ENCODE measurements at regions not wholly inside any gene's neighbourhood (a gene's known extent, or its start where the extent isn't known, plus 50 kb on each side); places are given as distances from the start of the nearest gene placed in this dataset.

DNA sequence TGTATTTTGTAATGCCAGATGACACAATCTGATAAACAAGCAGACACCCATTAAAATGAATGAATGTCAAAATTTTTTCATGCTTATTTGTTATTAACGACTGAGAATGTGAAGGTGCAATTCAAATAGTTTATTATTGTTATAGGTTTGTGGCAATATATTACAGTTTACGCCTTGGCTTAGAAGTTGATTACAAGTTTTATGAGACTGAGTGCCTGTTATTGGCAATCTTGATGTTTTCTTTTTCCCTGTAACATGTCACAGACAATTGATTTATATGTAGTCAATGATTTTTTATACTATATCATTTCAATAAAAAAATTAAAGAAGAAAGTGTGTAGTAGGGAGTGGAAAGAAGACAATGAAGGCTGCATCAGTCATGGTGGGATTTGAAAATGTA lies 144.1 kb upstream of the EEF1E1 start:
- H3K36me3 ChIP-seq (ENCODE audit: control insufficient read depth in 2 of 2, insufficient read depth in 2 of 2, low read length in 1 of 2) = no peaks in the 10 kb centered on the region
- no peak overlapping the region for H3K4me3 ChIP-seq (ENCODE audit: low read depth in 1 of 2, low read length in 2 of 2)
- no peaks in the 10 kb centered on the region for H3K27me3 ChIP-seq (ENCODE audit: control insufficient read depth in 1 of 2, insufficient read depth in 2 of 2, low read length in 2 of 2)
- no peaks in the 10 kb centered on the region for H3K9me3 ChIP-seq (ENCODE audit: control insufficient read depth in 2 of 2, insufficient read depth in 1 of 2, low read depth in 1 of 2, low read length in 1 of 2)
- H3K27ac ChIP-seq (ENCODE audit: low read depth in 2 of 2, low read length in 1 of 2) = no peak overlapping the region
- H3K4me1 ChIP-seq (ENCODE audit: control insufficient read depth in 2 of 2, insufficient read depth in 2 of 2, low read length in 1 of 2) = no peaks in the 10 kb centered on the region
- WGBS, 2 donors = 66 to 72% methylated on average over 2 of the region's 2 CpGs

DNA sequence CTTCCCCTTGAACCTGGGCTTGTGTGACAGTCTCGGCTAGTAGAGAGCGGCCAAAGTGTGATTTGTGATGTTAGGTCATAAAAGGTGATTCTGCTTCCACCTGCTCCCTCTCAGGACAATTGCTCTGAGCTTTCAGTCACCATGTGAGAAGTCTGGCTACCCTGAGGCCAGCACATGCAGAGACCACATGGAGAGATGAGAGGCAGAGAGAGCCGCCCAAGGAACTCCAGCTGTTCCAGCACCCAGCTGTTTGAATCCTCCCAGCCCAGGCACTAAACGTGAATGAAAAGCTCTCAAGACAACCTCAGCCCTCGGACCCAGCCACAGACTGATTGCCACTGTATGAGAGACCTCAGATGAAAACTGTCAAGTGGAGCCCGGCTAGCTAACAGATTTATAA lies 143.4 kb upstream of the EEF1E1 start:
- 50 to 51% methylated on average over 6 of the region's 6 CpGs for WGBS, 2 donors
- H3K27ac ChIP-seq (ENCODE audit: low read depth in 2 of 2, low read length in 1 of 2) = no peak overlapping the region
- H3K4me1 ChIP-seq (ENCODE audit: control insufficient read depth in 2 of 2, insufficient read depth in 2 of 2, low read length in 1 of 2) = no peaks in the 10 kb centered on the region
- no peaks in the 10 kb centered on the region for H3K36me3 ChIP-seq (ENCODE audit: control insufficient read depth in 2 of 2, insufficient read depth in 2 of 2, low read length in 1 of 2)
- H3K4me3 ChIP-seq (ENCODE audit: low read depth in 1 of 2, low read length in 2 of 2) = no peak overlapping the region
- no peaks in the 10 kb centered on the region for H3K9me3 ChIP-seq (ENCODE audit: control insufficient read depth in 2 of 2, insufficient read depth in 1 of 2, low read depth in 1 of 2, low read length in 1 of 2)
- H3K27me3 ChIP-seq (ENCODE audit: control insufficient read depth in 1 of 2, insufficient read depth in 2 of 2, low read length in 2 of 2) = no peaks in the 10 kb centered on the region

DNA sequence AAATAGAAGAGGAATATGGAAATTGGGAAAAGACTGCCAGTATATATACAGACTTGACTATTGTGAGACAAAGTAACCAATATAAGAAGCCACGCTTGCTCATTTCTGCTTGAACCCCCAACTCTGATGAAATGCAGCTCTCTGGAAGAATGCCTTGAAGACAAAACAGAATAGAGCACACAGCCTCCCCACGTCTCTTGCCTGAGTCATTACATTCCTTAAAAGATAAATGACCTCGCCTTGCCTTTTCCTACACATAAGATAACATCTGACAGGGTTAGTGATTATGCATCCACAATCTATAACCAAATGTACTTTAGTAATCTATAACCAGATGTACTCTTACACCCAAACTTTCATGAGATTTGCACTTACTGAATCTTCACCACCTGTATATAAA lies 141.1 kb upstream of the EEF1E1 start:
- H3K27me3 ChIP-seq (ENCODE audit: control insufficient read depth in 1 of 2, insufficient read depth in 2 of 2, low read length in 2 of 2) = no peaks in the 10 kb centered on the region
- H3K27ac ChIP-seq (ENCODE audit: low read depth in 2 of 2, low read length in 1 of 2) = no peak overlapping the region
- no peak overlapping the region for H3K4me3 ChIP-seq (ENCODE audit: low read depth in 1 of 2, low read length in 2 of 2)
- 48 to 61% methylated on average over 3 of the region's 3 CpGs for WGBS, 2 donors
- H3K36me3 ChIP-seq (ENCODE audit: control insufficient read depth in 2 of 2, insufficient read depth in 2 of 2, low read length in 1 of 2) = no peaks in the 10 kb centered on the region
- no peaks in the 10 kb centered on the region for H3K4me1 ChIP-seq (ENCODE audit: control insufficient read depth in 2 of 2, insufficient read depth in 2 of 2, low read length in 1 of 2)
- H3K9me3 ChIP-seq (ENCODE audit: control insufficient read depth in 2 of 2, insufficient read depth in 1 of 2, low read depth in 1 of 2, low read length in 1 of 2) = no peaks in the 10 kb centered on the region

DNA sequence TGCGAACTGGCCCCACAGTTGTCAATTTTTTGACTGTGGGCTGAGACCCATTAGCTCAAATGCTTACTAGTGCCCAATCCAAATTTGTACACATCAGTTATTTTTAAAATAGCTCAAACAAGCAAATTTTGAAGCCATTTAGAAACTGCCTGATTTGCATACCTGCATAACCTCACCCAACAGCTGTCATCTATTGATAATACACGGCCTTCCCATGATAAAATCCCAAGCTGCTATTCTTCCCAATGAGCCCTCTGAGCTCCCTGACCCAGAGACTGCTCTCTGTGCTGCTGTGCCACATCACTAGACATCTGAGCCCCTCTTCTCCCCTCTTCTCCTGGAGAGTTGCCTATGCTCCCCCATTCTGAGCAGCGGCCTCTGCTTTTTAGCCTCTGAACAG lies 140.5 kb upstream of the EEF1E1 start:
- WGBS, 2 donors = 76 to 84% methylated on average over 3 of the region's 3 CpGs
- no peaks in the 10 kb centered on the region for H3K36me3 ChIP-seq (ENCODE audit: control insufficient read depth in 2 of 2, insufficient read depth in 2 of 2, low read length in 1 of 2)

GRCh38 chr6:8240301-8240700 lies 138.0 kb upstream of the EEF1E1 start:
- Histone ChIP-seq H3K27me3 (ENCODE audit: control insufficient read depth in 1 of 2, insufficient read depth in 2 of 2, low read length in 2 of 2) (no peaks in the 10 kb centered on the region), H3K9me3 (ENCODE audit: control insufficient read depth in 2 of 2, insufficient read depth in 1 of 2, low read depth in 1 of 2, low read length in 1 of 2) (no peaks in the 10 kb centered on the region), H3K27ac (ENCODE audit: low read depth in 2 of 2, low read length in 1 of 2) (no peak overlapping the region), H3K4me1 (ENCODE audit: control insufficient read depth in 2 of 2, insufficient read depth in 2 of 2, low read length in 1 of 2) (no peaks in the 10 kb centered on the region), H3K4me3 (ENCODE audit: low read depth in 1 of 2, low read length in 2 of 2) (no peak overlapping the region), H3K36me3 (ENCODE audit: control insufficient read depth in 2 of 2, insufficient read depth in 2 of 2, low read length in 1 of 2) (no peaks in the 10 kb centered on the region)
- WGBS, 2 donors = 81 to 87% methylated on average over 7 of the region's 7 CpGs

More for the DNA sequence above, 140.5 kb upstream of the EEF1E1 start:
- Histone ChIP-seq H3K9me3 (ENCODE audit: control insufficient read depth in 2 of 2, insufficient read depth in 1 of 2, low read depth in 1 of 2, low read length in 1 of 2) (no peaks in the 10 kb centered on the region), H3K4me1 (ENCODE audit: control insufficient read depth in 2 of 2, insufficient read depth in 2 of 2, low read length in 1 of 2) (no peaks in the 10 kb centered on the region), H3K27me3 (ENCODE audit: control insufficient read depth in 1 of 2, insufficient read depth in 2 of 2, low read length in 2 of 2) (no peaks in the 10 kb centered on the region), H3K27ac (ENCODE audit: low read depth in 2 of 2, low read length in 1 of 2) (no peak overlapping the region), H3K4me3 (ENCODE audit: low read depth in 1 of 2, low read length in 2 of 2) (no peak overlapping the region)

GRCh38 chr6:8238773-8239683 lies 136.7 kb upstream of the EEF1E1 start:
- WGBS, 2 donors = 54 to 62% methylated on average over 10 of the region's 10 CpGs
- H3K27ac ChIP-seq (ENCODE audit: low read depth in 2 of 2, low read length in 1 of 2) = no peak overlapping the region
- no peaks in the 10 kb centered on the region for H3K4me1 ChIP-seq (ENCODE audit: control insufficient read depth in 2 of 2, insufficient read depth in 2 of 2, low read length in 1 of 2)
- H3K36me3 ChIP-seq (ENCODE audit: control insufficient read depth in 2 of 2, insufficient read depth in 2 of 2, low read length in 1 of 2) = no peaks in the 10 kb centered on the region
- H3K4me3 ChIP-seq (ENCODE audit: low read depth in 1 of 2, low read length in 2 of 2) = no peak overlapping the region
- no peaks in the 10 kb centered on the region for H3K27me3 ChIP-seq (ENCODE audit: control insufficient read depth in 1 of 2, insufficient read depth in 2 of 2, low read length in 2 of 2)
- no peaks in the 10 kb centered on the region for H3K9me3 ChIP-seq (ENCODE audit: control insufficient read depth in 2 of 2, insufficient read depth in 1 of 2, low read depth in 1 of 2, low read length in 1 of 2)

DNA sequence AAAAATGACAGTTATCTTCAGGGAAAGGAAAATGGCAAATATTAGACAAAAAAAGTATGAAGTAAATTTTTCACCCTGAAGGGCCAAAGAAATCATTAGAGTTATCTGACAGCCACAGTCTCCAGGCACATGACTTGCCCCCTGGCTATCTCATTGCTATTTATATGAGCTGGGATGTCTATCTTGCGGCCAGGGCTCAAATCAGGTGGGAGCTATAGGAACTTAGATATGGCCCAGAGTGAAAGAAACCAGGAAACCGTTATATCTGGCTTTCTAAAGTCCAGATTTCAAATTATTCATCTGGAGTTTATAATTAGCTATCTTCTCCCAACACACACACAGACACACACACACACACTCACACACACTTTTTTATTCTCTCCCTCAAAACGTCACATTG lies 135.3 kb upstream of the EEF1E1 start:
- no peaks in the 10 kb centered on the region for H3K36me3 ChIP-seq (ENCODE audit: control insufficient read depth in 2 of 2, insufficient read depth in 2 of 2, low read length in 1 of 2)
- no peaks in the 10 kb centered on the region for H3K9me3 ChIP-seq (ENCODE audit: control insufficient read depth in 2 of 2, insufficient read depth in 1 of 2, low read depth in 1 of 2, low read length in 1 of 2)
- H3K27me3 ChIP-seq (ENCODE audit: control insufficient read depth in 1 of 2, insufficient read depth in 2 of 2, low read length in 2 of 2) = no peaks in the 10 kb centered on the region
- no peak overlapping the region for H3K4me3 ChIP-seq (ENCODE audit: low read depth in 1 of 2, low read length in 2 of 2)
- no peak overlapping the region for H3K27ac ChIP-seq (ENCODE audit: low read depth in 2 of 2, low read length in 1 of 2)
- WGBS, 2 donors = 65 to 68% methylated on average over 3 of the region's 3 CpGs
- H3K4me1 ChIP-seq (ENCODE audit: control insufficient read depth in 2 of 2, insufficient read depth in 2 of 2, low read length in 1 of 2) = no peaks in the 10 kb centered on the region

DNA sequence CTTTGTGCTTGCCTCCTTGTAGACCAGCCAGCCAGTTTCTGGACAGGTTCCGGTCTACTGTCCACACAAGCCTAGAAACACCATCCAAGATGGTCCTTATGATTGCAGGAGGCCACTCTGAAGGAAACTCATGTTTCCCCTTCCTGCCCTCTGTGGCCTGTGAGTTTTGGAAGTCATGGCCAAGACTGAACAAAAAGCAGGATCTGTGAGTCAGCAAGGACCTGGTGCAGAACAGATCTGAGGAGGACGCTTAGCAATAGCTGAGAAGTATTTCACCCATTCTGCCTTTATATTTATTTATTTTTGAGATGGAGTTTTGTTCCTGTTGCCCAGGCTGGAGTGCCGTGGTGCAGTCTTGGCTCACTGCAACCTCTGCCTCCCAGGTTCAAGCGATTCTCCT lies 134.6 kb upstream of the EEF1E1 start:
- Histone ChIP-seq H3K4me1 (ENCODE audit: control insufficient read depth in 2 of 2, insufficient read depth in 2 of 2, low read length in 1 of 2) (no peaks in the 10 kb centered on the region), H3K36me3 (ENCODE audit: control insufficient read depth in 2 of 2, insufficient read depth in 2 of 2, low read length in 1 of 2) (no peaks in the 10 kb centered on the region), H3K4me3 (ENCODE audit: low read depth in 1 of 2, low read length in 2 of 2) (no peak overlapping the region), H3K27ac (ENCODE audit: low read depth in 2 of 2, low read length in 1 of 2) (no peak overlapping the region), H3K27me3 (ENCODE audit: control insufficient read depth in 1 of 2, insufficient read depth in 2 of 2, low read length in 2 of 2) (no peaks in the 10 kb centered on the region), H3K9me3 (ENCODE audit: control insufficient read depth in 2 of 2, insufficient read depth in 1 of 2, low read depth in 1 of 2, low read length in 1 of 2) (no peaks in the 10 kb centered on the region)
- WGBS, 2 donors = 65 to 90% methylated on average over 4 of the region's 4 CpGs

- WGBS, 2 donors = 66 to 77% methylated on average over 7 of the region's 7 CpGs
- no peak overlapping the region for H3K4me3 ChIP-seq (ENCODE audit: low read depth in 1 of 2, low read length in 2 of 2)
- no peaks in the 10 kb centered on the region for H3K4me1 ChIP-seq (ENCODE audit: control insufficient read depth in 2 of 2, insufficient read depth in 2 of 2, low read length in 1 of 2)
- no peaks in the 10 kb centered on the region for H3K9me3 ChIP-seq (ENCODE audit: control insufficient read depth in 2 of 2, insufficient read depth in 1 of 2, low read depth in 1 of 2, low read length in 1 of 2)
- no peaks in the 10 kb centered on the region for H3K36me3 ChIP-seq (ENCODE audit: control insufficient read depth in 2 of 2, insufficient read depth in 2 of 2, low read length in 1 of 2)
- H3K27ac ChIP-seq (ENCODE audit: low read depth in 2 of 2, low read length in 1 of 2) = no peak overlapping the region
- H3K27me3 ChIP-seq (ENCODE audit: control insufficient read depth in 1 of 2, insufficient read depth in 2 of 2, low read length in 2 of 2) = no peaks in the 10 kb centered on the region
These were observed 132.0 kb upstream of the EEF1E1 start for GRCh38 chr6:8234321-8234720.

DNA sequence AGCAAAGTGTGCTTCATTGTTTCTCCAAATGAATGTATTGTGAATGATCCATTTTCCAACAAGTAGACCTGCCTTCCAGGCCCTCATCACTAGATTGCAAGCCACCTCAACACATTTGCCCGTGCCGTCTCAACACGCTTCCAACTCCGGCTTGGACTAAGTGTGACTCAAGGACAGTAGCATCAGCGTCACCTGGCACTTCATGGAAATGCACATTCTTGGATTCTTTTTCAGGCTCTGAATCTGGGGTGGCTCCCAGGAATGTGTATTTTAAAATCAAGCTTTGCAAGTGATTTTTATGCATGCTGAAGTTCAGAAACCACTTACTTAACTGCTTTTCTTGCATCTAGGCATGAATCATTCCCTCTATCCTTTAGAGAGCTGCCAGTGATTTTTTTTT lies 129.6 kb upstream of the EEF1E1 start:
- 74 to 78% methylated on average over 5 of the region's 5 CpGs for WGBS, 2 donors
- no peaks in the 10 kb centered on the region for H3K36me3 ChIP-seq (ENCODE audit: control insufficient read depth in 2 of 2, insufficient read depth in 2 of 2, low read length in 1 of 2)
- H3K9me3 ChIP-seq (ENCODE audit: control insufficient read depth in 2 of 2, insufficient read depth in 1 of 2, low read depth in 1 of 2, low read length in 1 of 2) = no peaks in the 10 kb centered on the region
- no peak overlapping the region for H3K4me3 ChIP-seq (ENCODE audit: low read depth in 1 of 2, low read length in 2 of 2)
- H3K4me1 ChIP-seq (ENCODE audit: control insufficient read depth in 2 of 2, insufficient read depth in 2 of 2, low read length in 1 of 2) = peaks cover 0 to 2% of the 10 kb centered on the region in 2 donors
- H3K27me3 ChIP-seq (ENCODE audit: control insufficient read depth in 1 of 2, insufficient read depth in 2 of 2, low read length in 2 of 2) = no peaks in the 10 kb centered on the region
- H3K27ac ChIP-seq (ENCODE audit: low read depth in 2 of 2, low read length in 1 of 2) = no peak overlapping the region
